ENCODE measurements at regions not wholly inside any gene's neighbourhood (a gene's known extent, or its start where the extent isn't known, plus 50 kb on each side); places are given as distances from the start of the nearest gene placed in this dataset.

DNA sequence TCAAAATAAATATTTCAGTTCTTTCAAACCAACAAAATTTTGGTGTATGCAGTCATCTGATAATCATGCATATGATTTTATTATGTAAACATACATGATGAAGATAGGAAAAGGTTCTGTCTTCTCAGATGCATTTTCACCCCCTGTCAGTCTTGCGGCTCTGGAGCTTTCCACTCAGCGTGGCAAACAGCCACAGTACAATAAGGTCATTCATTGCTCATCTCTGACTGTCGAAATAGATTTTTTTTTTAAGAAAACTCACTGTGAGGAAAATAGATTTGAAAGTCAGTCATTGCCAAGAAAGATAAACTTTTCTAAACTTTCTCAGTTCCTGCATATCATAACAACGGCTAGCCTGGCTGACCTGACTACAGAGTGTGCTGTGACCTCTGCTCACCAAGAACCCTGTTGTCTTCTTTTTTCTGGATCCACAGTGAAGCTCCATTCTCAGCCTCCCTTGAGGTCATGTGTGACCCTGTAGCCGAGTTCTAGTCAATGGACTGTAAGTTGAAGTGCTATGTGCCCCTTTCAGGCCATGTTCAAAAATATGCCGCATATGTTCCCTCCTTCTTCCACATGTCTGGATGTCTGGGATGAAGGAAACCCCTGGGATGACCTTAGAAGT is 519.6 kb downstream of the KLF5 start:
- H3K36me3 ChIP-seq (replicated peaks in 1 of 2), result no peaks in the 10 kb centered on the region
- TF ChIP-seq CTCF (IDR thresholded peaks at IDR 0.05) (no peak), POLR2A (IDR thresholded peaks at IDR 0.05) (no peak)
- 36 to 52% (median 41%) methylated on average over 6 of the region's 6 CpGs for WGBS, 4 donors
- H3K4me1 ChIP-seq (replicated peaks in 1 of 2), result no peaks in the 10 kb centered on the region
- intact Hi-C loops (cut with DNase I), result no loop called here
- no peak overlapping the region for H3K27ac ChIP-seq
- DNase-seq, result peak in 6 of 7 donors; percentile 25 to 63 (median 36)
- no peaks in the 10 kb centered on the region for H3K9me3 ChIP-seq (replicated peaks in 1 of 3)
- H3K4me3 ChIP-seq, result no peak overlapping the region
- H3K27me3 ChIP-seq, result no peaks in the 10 kb centered on the region

- Histone ChIP-seq H3K9me3 (replicated peaks in 1 of 3) (no peaks in the 10 kb centered on the region), H3K4me3 (no peak overlapping the region), H3K27me3 (no peaks in the 10 kb centered on the region), H3K4me1 (replicated peaks in 1 of 2) (no peaks in the 10 kb centered on the region), H3K36me3 (replicated peaks in 1 of 2) (no peaks in the 10 kb centered on the region), H3K27ac (no peak overlapping the region)
- 78 to 96% (median 89%) methylated on average over 4 of the region's 4 CpGs for WGBS, 4 donors
- intact Hi-C loops (cut with DNase I), result no loop called here
- no peak for DNase-seq
- TF ChIP-seq POLR2A (IDR thresholded peaks at IDR 0.05), result no peak
- no peak for TF ChIP-seq CTCF (IDR thresholded peaks at IDR 0.05)
Measured at GRCh38 chr13:73576291-73576690, 517.5 kb downstream of the KLF5 start.

DNA sequence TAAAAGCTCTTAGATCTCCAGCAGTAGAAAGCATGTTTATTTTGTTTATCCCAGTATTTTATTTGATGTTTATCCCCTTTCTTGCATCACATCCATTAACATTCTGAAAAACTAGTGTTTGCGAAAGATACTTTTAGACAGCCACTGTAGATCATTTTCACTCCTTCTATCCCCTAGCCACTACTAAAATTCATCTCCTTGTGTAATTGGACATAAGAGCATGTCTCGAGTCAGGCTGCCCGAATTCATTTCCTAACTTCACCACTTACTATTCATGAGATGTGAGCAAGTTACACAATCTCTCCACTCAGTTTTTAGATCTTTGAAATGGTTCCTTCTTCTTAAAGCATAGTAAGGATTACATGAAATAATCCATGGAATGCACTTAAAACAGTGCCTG is 514.0 kb downstream of the KLF5 start:
- TF ChIP-seq POLR2A (IDR thresholded peaks at IDR 0.05) (no peak), CTCF (IDR thresholded peaks at IDR 0.05) (no peak)
- H3K36me3 ChIP-seq (replicated peaks in 1 of 2), result no peaks in the 10 kb centered on the region
- H3K27me3 ChIP-seq, result no peaks in the 10 kb centered on the region
- no peak for DNase-seq
- H3K9me3 ChIP-seq (replicated peaks in 1 of 3), result no peaks in the 10 kb centered on the region
- H3K27ac ChIP-seq, result no peak overlapping the region
- H3K4me3 ChIP-seq, result no peak overlapping the region
- intact Hi-C loops (cut with DNase I), result no loop called here
- 52 to 59% (median 56%) methylated on average over 3 of the region's 3 CpGs for WGBS, 4 donors
- no peaks in the 10 kb centered on the region for H3K4me1 ChIP-seq (replicated peaks in 1 of 2)

- Histone ChIP-seq H3K4me3 (no peak overlapping the region), H3K27ac (no peak overlapping the region), H3K4me1 (replicated peaks in 1 of 2) (no peaks in the 10 kb centered on the region), H3K36me3 (replicated peaks in 1 of 2) (no peaks in the 10 kb centered on the region), H3K9me3 (replicated peaks in 1 of 3) (no peaks in the 10 kb centered on the region), H3K27me3 (no peaks in the 10 kb centered on the region)
- 49 to 60% (median 57%) methylated on average over 1 of the region's 1 CpG for WGBS, 4 donors
- intact Hi-C loops (cut with DNase I), result no loop called here
- TF ChIP-seq CTCF (IDR thresholded peaks at IDR 0.05) (no peak), POLR2A (IDR thresholded peaks at IDR 0.05) (no peak)
- DNase-seq, result no peak
Measured at GRCh38 chr13:73571376-73571775, 512.6 kb downstream of the KLF5 start.
